ENCODE measurements at regions not wholly inside any gene's neighbourhood (a gene's known extent, or its start where the extent isn't known, plus 50 kb on each side); places are given as distances from the start of the nearest gene placed in this dataset.
A peak's percentile ranks its signal among the peaks of the same experiment; 100 is the strongest.
"Not testable (repeated sequence)": the region's sequence is repeated elsewhere in the genome, so short reads cannot be mapped to it uniquely, and the experiment has no call there.

DNA sequence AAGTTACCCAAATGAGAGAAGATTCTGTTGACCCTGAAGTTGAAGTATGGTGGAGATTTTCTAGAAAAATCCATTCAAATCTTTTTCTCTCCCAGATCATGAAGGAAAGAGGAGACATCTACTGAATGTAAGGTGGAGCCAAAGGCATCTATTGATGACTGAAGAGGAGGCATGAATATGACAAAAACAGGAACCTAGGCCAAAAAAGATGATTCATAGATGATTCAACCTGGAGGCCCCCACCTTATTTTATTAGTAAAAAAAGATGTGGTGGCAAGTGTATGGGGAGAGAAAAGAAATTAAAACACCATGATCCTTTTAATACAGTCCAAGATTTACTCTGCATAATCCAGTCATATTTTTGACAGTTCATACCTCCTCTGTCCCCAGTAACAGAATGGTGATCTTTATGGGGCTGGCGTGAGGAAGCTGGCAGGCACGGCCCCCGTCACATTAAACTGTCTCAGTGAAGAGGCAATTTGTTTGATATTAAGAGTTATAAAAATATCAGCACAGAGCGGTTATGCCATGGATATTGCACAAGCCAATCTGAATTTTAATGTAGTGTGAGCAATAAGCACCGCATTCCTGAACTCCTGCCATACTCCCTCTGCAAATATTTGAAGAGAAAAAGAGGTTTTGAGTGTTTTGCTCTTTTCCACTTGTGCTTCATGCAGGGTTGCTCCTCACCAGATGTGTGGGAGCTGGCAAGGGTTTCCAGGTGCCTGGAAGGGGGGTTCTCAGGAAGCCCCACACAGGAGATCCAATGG is 94.4 kb downstream of the TRIM43 start:
- peak; percentile 16 for DNase-seq

GRCh38 chr2:95687852-95688251 is 96.1 kb downstream of the TRIM43 start:
- not testable (repeated sequence) for DNase-seq

- DNase-seq = not testable (repeated sequence)
Measured at GRCh38 chr2:95691210-95691609, 99.4 kb downstream of the TRIM43 start.

- not testable (repeated sequence) for DNase-seq
Measured at GRCh38 chr2:95693071-95693846, 101.5 kb downstream of the TRIM43 start.

DNA sequence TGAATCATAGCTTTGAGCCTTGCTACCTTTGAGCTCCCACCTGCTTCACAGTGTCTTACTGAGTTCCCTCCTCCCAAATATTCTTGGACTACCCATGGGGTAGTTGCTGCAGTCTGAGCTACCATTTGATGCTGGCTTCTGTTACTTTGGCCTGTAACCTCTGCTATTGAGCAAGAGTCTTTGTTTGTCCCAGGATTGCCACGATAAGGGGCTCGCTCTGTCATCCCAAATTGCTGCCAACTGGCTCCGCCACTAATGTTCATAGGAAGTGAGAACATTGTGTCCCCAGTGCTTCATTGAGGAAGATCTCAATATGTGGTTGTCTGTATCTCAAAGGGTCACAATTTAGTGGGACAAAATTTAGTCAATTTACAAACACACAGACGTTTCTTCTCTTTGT is 103.8 kb downstream of the TRIM43 start:
- no peak for DNase-seq

DNA sequence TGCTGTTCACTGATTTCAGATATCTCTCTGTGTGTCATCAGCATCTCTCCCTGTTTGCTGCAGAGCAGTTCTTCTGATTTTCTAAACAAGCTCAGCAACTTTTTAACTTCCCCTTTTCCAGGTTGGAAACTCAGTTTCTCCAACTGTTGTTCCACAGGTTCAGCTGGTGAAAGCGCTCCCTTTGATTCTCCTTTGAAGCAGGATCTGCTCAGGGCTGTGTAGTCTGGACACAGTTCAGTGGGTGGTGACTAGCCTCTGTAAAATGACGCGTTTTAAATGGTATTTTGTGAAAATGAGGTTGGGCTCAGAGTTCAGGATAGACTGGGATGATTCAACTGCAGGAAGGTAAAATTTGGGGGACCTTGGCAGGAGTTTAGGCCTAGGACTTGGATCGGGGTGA is 106.3 kb downstream of the TRIM43 start:
- no peak for DNase-seq

GRCh38 chr2:95699201-95700184 is 107.7 kb downstream of the TRIM43 start:
- DNase-seq = not testable (repeated sequence)

- DNase-seq = no peak
Measured at GRCh38 chr2:95700519-95700918, 108.7 kb downstream of the TRIM43 start.

DNA sequence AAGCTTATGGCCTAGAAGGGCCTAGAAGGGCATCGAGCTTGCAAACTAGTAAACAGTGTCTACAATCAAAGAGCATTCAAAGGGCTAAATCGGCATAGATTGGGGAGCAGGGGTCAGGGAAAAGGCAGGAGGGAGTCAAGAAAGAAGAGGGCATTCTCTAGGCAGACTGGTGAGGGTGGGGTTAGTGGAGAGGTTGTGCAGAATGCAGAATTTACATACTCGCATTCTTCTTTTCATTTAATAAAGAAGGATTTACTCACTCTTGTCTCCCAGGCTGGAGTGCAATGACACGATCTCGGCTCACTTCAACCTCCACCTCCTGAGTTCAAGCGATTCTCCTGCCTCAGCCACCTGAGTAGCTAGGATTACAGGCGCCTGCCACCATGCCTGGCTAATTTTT is 110.7 kb downstream of the TRIM43 start:
- no peak for DNase-seq

GRCh38 chr2:95707161-95707560 is 115.4 kb downstream of the TRIM43 start:
- DNase-seq = not testable (repeated sequence)

GRCh38 chr2:95707837-95708236 is 116.0 kb downstream of the TRIM43 start:
- no peak for DNase-seq

DNA sequence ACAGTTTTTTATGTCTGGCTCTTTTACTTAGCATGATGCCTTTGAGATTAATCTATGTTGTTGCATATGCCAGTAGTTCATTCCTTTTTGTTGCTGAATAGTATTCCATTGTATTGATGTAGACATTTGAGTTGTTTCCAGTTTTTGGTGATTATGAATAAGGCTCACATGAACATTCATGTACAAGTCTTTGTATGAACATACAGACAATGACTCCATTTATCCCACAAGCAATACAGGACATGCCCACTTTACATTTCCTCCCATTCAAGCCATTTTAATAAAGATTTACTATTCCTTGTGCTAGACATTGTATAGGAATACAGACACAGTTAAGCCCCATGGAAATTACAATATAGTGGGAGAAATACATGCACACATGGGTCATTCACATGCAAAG is 118.0 kb downstream of the TRIM43 start:
- no peak for DNase-seq

GRCh38 chr2:95713470-95714177 is 121.8 kb downstream of the TRIM43 start:
- DNase-seq = not testable (repeated sequence)

DNA sequence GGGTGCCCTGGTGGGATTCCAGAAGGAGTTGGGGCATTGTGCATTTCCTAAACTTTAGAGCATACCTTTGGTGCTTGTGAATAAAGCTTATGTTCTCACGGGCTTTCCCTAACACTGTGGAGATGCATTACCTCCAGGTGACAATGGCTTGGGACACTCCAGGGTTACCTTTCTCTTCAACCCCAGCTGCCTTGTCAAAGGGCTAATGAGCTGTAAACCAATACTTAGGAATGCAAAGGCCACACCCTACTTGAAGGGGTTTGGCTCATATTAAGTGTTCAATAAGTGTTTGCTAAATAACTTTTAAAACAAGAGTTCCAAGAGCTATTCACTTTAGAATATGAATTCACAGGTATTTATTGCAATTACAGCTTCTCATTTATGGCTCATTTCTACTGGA is 122.6 kb downstream of the TRIM43 start:
- DNase-seq = not testable (repeated sequence)

DNA sequence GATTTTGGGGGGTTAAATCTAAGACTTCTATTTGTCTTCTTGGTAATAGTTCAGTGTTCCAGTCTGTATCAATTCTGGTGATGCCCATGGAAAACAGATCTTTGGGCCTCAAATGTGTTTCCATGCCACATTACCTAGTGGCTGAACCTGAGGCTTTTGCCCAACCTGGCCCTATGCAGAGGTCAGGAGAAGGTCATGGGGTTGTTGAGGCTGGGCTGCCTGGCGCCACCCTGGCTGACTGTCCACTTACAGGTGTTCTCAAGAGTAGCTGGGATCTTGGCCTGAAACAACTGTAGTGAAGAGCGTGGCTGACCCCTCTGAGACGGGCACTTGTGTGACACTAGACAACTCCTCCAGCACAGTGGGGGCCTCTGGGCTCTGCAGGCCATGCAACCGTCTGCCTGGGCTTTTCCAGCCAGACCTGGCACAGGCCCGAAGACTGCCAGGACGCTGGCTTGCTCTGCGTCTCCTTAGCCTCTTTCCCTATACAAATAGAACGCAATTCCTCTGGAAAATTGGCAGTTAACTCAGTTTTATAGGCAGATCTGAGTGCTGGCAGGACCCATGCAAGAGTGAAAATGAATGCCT is 127.8 kb downstream of the TRIM43 start:
- no peak for DNase-seq

GRCh38 chr2:95721726-95722125 is 129.9 kb downstream of the TRIM43 start:
- no peak for DNase-seq

- DNase-seq = no peak
Measured at GRCh38 chr2:95722131-95722697, 130.4 kb downstream of the TRIM43 start.

- not testable (repeated sequence) for DNase-seq
Measured at GRCh38 chr2:95723627-95724210, 131.9 kb downstream of the TRIM43 start.

DNA sequence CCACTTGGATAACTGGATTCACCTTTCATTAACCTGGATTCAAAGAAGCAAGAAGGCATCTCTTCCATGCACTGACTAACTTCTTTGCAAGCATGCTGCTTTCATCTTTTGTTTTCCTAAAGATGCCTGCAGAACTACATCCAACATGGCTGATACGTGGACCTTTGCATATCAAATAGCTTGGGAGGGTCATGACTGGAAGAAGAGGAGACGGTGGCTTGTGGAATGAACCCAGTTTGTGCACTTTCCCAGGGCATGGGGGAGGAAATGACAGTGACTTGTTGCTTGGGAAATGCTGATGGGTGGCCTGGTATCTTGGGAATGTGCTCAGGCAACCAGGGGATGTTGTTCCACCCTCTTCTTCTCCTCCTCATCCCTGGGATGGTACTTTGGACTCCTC is 133.4 kb downstream of the TRIM43 start:
- not testable (repeated sequence) for DNase-seq

DNA sequence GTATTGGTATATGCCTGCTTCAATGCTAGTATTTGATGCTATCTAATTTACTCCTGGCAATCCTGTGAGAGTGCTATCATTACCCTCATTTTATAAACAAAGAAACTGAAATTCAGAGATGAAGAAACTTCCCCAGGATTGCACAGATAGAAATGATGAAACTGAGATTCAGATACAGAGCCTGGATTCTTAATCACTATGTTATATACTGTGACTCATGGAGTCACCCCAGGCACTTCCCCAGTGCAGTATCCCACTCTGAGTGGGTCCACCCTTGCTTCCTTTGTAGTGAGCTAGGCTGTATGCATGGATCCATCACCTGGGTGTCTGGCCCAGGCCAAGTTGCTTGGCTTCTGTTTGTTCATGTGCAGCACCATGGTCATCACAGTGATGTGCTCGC is 133.9 kb downstream of the TRIM43 start:
- not testable (repeated sequence) for DNase-seq

DNA sequence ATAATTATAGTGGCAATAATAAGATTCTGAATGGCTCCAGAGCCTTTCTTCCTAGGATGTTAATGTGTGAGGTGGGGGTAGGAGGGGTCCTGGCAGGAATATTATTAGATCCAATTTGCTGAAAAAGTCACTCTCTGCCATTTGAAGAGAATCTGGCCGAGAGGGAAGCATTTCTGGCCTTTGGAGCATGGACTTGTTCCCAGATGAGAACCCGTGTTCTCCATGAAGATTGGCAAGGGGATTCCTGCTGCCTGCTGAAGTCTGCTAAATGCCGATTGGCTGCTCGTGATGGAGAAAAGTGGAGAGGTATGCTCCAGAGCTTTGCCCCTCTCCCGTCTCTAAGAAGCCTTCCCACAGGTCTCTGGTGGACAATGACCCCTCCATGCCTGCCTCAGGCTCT is 135.6 kb downstream of the TRIM43 start:
- not testable (repeated sequence) for DNase-seq

Measured in T1000 (cell line).